Stimulated activated effector memory CD8-positive, alpha-beta T cell treated with anti-CD3 and anti-CD28 coated beads, Interleukin-12 subunit alpha, Interleukin-12 subunit beta, amount 100 ng/mL, for 72 hours (primary cell): ENCODE measurements at regions not wholly inside any gene's neighbourhood (a gene's known extent, or its start where the extent isn't known, plus 50 kb on each side); places are given as distances from the start of the nearest gene placed in this dataset.
"Not testable (repeated sequence)": the region's sequence is repeated elsewhere in the genome, so short reads cannot be mapped to it uniquely, and the experiment has no call there.

Experiments
- ATAC-seq: fragments of 150-1000 bp; cut with Tn5 transposase; 2 replicates; pipeline ENCODE4 v1.10.0; 2021
- DNase-seq, 2 donors: peaks; one replicate each; pipeline ENCODE4 v3.0.0; 2021 to 2022; ENCODE audit warnings: low spot score in 2 of 2
- H3K27ac Mint-ChIP-seq: one replicate; pipeline ENCODE4 v1.8.0; 2022; ENCODE audit warnings: mild to moderate bottlenecking, mixed read lengths
- H3K36me3 Mint-ChIP-seq: one replicate; pipeline ENCODE4 v1.8.0; 2022; ENCODE audit warnings: mild to moderate bottlenecking, mixed read lengths
- H3K4me1 Mint-ChIP-seq: one replicate; pipeline ENCODE4 v1.8.0; 2022; ENCODE audit warnings: mixed read lengths
- H3K4me3 Mint-ChIP-seq: one replicate; pipeline ENCODE4 v1.8.0; 2022; ENCODE audit warnings: mild to moderate bottlenecking, mixed read lengths
- H3K9me3 Mint-ChIP-seq: one replicate; pipeline ENCODE4 v1.8.0; 2022; ENCODE audit warnings: mixed read lengths

DNA sequence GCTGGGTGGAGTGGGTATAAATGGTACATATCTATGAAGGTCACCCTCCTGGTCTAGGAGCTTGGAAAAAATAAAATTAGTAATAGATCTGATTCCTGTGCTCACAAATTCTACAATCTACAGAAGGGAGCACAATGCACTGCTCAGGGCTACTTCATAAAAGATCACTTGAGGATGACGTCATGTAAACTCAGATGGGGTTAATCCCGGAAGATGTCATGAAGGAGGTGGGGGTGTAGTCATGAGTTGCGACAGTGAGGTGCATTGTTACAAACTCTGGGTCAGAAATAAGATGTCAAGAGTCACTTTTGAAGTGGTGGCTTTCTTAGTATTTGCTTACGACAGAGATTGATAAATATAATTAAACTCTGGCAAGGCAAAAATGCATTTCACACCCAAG lies 68.2 kb downstream of the LHX9 start:
- DNase-seq (no peak), ATAC-seq (no peak)
- Mint-ChIP-seq H3K36me3 (no peaks in the 10 kb centered on the region), H3K4me3 (no peak overlapping the region), H3K4me1 (no peaks in the 10 kb centered on the region), H3K27ac (no peak overlapping the region), H3K9me3 (no peaks in the 10 kb centered on the region)

DNA sequence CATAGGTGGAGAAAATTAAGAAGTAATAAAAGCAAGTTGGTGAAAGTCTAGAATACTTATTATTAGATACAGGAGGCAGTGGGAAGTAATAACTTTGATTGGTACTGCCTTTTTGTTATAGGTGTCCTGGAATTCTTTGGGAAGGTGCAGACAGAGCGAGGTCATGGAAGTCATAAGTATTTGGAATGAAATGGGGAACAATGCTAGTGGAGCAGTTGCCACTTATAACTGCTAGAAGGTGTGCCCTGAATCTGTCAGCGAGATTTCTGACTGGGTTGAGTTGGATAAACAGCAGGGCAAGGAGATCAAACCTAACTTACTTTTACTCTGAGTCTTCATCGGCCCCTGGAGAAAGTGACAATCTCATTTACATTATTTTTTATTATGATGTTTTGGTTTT lies 69.6 kb downstream of the LHX9 start:
- H3K4me1 Mint-ChIP-seq: no peaks in the 10 kb centered on the region
- H3K9me3 Mint-ChIP-seq: no peaks in the 10 kb centered on the region
- ATAC-seq (no peak), DNase-seq (no peak)
- no peak overlapping the region for H3K4me3 Mint-ChIP-seq
- H3K36me3 Mint-ChIP-seq: no peaks in the 10 kb centered on the region
- no peak overlapping the region for H3K27ac Mint-ChIP-seq

DNA sequence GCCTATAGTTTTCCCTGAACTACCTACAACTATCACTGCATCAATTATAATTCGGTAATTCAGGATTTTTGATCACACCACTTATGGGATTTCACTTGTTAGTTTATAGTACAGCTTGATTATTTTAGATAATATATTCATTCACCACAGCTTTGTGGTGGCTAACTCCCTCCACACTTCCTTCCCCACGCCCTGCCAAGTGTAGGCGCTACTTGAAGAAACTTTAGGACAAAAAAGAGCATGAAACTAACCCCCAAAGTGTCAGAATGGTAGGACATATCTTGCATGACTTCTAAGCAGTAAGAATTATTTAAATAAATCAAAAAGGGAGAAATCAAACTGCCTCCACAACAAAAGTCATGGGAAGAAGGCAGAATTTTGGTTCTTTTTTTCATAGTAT lies 70.1 kb downstream of the LHX9 start:
- no peaks in the 10 kb centered on the region for H3K9me3 Mint-ChIP-seq
- H3K4me3 Mint-ChIP-seq: no peak overlapping the region
- H3K27ac Mint-ChIP-seq: no peak overlapping the region
- ATAC-seq (no peak), DNase-seq (no peak)
- H3K4me1 Mint-ChIP-seq: no peaks in the 10 kb centered on the region
- H3K36me3 Mint-ChIP-seq: no peaks in the 10 kb centered on the region

DNA sequence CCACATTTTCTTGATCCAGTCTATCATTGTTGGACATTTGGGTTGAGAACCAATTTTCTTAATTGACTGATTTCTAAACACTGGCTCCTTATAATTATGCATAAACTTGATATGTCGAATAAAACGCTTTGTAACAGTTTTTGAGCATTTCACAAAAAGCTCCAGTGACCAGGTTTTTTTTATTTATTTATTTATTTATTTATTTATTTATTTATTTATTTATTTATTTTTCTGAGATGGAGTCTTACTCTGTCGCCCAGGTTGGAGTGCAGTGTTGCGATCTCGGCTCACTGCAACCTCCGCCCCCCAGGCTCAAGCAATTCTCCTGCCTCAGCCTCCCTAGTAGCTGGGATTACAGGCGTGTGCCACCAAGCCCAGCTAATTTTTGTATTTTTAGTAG lies 71.4 kb downstream of the LHX9 start:
- H3K9me3 Mint-ChIP-seq, DNase-seq, H3K4me3 Mint-ChIP-seq, H3K36me3 Mint-ChIP-seq, H3K27ac Mint-ChIP-seq, H3K4me1 Mint-ChIP-seq, ATAC-seq: not testable (repeated sequence)

DNA sequence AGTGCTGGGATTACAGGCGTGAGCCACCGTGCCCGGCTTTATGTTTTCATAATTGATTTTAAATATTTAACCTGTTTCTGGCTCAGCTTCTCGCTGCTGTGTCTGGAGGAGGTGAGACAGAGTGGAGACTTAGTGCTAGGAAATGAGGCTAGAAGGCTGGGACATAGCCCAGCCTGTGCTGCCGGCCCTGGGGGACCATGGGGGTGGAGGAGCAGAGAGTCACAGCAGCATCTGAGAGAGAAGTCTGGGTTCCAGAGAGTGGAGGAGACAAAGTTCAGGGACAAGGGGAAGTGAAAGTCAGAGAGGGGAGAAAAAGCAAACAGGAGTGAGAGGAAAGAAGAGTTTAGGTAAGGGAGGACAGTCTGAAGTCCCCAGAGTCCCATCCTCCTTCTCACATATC lies 71.9 kb downstream of the LHX9 start:
- Mint-ChIP-seq H3K9me3 (no peaks in the 10 kb centered on the region), H3K36me3 (no peaks in the 10 kb centered on the region), H3K27ac (no peak overlapping the region), H3K4me3 (no peak overlapping the region), H3K4me1 (no peaks in the 10 kb centered on the region)
- DNase-seq: no peak
- no peak for ATAC-seq

DNA sequence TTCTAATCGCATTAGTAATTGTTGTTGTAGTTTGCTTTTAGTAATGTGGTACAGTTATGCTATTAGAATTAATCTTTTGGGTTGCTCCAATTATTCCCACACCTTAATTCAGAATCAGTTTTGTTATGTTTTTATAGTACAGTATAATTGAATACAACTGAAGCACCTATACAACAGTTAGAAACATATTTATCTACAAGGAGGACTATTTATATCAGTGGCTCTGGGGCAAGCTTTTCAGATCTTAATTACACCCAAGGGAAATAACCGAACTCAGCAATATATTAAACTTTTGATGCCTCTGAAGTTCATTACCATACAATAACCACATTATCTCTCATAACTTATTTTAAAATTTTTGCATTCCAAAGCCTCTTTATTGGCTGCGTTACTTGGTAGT lies 74.4 kb downstream of the LHX9 start:
- DNase-seq (no peak), ATAC-seq (no peak)
- H3K4me3 Mint-ChIP-seq: no peak overlapping the region
- no peaks in the 10 kb centered on the region for H3K9me3 Mint-ChIP-seq
- H3K27ac Mint-ChIP-seq: no peak overlapping the region
- no peaks in the 10 kb centered on the region for H3K36me3 Mint-ChIP-seq
- no peaks in the 10 kb centered on the region for H3K4me1 Mint-ChIP-seq

DNA sequence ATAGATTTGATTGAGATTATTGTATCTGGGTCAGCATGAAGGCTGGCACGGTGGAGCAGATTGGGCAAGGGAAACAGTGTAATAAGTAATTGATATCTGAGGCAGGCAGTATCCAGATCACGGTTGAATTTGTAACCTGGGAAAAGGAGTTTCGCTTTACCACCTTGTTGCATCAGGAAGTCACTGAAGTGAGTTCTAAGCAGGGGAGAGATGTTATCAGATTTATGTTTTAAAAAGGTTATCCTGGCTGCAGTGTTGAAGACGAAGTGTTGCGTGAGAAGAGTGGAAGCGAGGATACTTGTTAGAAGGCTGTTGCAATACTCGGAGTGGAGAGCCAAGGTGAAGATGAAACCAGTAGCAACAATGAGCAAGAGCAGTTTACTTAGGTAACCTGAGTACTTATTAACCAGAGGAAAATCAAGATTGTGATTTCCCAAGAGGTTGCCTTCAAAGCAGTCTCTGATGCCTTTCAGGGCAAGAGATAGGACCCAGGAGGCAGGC lies 77.8 kb downstream of the LHX9 start:
- no peaks in the 10 kb centered on the region for H3K36me3 Mint-ChIP-seq
- H3K27ac Mint-ChIP-seq: no peak overlapping the region
- no peaks in the 10 kb centered on the region for H3K4me1 Mint-ChIP-seq
- no peak overlapping the region for H3K4me3 Mint-ChIP-seq
- DNase-seq (no peak), ATAC-seq (no peak)
- H3K9me3 Mint-ChIP-seq: no peaks in the 10 kb centered on the region

DNA sequence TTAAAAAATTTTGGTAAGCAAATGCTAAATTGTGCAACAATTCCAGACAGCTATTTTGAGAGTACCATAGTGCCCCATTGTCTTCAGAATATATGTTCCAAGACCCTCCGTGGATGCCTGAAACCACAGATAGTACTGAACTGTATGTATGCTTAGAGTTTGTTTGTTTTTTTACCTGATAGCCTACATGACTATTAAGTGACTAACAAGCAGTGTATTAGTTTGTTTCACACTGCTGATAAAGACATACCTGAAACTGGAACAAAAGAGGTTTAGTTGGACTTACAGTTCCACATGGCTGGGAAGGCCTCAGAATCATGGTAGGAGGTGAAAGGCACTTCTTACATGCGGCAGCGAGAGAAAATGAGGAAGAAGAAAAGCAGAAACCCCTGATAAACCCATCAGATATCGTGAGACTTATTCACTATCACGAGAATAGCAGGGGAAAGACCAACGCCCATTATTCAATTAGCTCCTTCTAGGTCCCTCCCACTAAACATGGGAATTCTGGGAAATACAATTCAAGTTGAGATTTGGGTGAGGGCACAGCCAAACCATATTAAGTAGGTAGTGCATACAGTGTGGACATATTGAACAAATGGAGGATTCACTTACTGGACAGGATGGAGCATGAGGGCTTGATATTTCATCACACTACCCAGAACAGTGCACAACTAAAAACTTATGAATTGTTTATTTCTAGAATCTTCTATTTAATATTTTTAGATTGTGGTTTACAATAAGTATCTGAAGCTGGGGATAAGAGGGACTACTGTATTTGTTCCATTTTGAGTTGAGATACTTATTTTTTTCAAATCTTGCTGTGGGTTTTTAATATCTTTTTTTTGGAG lies 78.5 kb downstream of the LHX9 start:
- Mint-ChIP-seq H3K27ac (no peak overlapping the region), H3K4me1 (no peaks in the 10 kb centered on the region), H3K36me3 (no peaks in the 10 kb centered on the region), H3K4me3 (no peak overlapping the region), H3K9me3 (no peaks in the 10 kb centered on the region)
- no peak for ATAC-seq
- DNase-seq: no peak

DNA sequence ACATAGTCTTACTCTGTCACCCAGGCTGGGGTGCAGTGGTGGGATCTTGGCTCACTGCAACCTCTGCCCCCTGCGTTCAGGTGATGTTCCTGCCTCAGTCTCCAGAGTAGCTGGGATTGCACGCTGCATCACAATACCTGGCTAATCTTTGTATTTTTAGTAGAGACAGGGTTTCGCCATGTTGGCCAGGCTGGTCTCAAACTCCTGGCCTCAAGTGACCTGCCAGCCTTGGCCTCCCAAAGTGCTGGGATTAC lies 79.0 kb downstream of the LHX9 start:
- H3K4me1 Mint-ChIP-seq, DNase-seq, H3K27ac Mint-ChIP-seq, H3K4me3 Mint-ChIP-seq, H3K36me3 Mint-ChIP-seq, H3K9me3 Mint-ChIP-seq, ATAC-seq: not testable (repeated sequence)

DNA sequence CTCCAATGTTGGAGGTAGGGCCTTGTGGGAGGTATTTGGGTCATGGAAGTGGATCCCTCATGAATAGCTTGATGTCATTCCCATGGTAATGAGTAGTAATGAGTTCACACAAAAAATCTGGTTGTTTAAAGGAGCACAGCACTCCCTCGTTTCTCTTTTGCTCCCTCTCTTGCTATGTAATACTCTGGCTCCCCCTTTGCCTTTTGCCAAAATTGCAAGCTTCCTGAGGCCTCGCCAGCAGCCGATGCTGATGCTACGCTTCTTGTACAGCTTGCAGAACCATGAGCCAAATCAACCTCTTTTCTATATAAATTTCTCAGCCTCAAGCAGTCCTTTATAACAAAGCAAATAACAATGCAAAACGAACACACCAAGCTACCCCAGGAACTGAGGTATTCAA lies 80.9 kb downstream of the LHX9 start:
- Mint-ChIP-seq H3K4me1 (no peaks in the 10 kb centered on the region), H3K36me3 (no peaks in the 10 kb centered on the region), H3K4me3 (no peak overlapping the region), H3K9me3 (no peaks in the 10 kb centered on the region), H3K27ac (no peak overlapping the region)
- ATAC-seq: no peak
- no peak for DNase-seq

DNA sequence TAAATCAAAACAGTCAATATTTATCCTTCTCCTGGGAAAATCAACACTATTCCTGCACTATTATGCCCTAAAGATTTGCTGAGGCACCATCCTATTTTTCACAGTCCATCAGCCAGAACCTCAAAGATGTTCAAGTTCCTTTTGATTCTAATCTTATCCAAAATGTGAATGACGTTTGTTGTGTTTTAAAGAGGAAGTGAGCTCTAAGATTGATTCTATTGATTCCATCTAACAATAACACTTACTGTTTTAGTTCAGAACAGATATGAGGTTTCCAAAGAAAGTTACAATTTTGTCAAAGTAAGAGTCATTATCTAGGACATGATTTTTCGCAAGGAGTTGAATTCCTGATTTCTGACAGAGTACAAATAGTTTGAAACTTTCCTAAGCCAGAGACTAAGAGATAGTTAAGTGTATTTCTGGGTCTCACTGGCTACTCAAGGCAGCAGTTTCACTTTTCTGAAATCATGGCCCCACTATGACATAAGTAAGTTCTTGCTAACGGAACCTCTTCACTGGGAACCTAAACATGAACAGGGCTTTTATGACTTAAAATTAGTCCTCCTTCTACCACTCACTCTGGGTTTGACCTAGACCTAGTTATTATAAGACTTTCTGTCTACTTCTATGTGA lies 84.7 kb downstream of the LHX9 start:
- ATAC-seq: no peak
- Mint-ChIP-seq H3K4me3 (no peak overlapping the region), H3K27ac (no peak overlapping the region)

DNA sequence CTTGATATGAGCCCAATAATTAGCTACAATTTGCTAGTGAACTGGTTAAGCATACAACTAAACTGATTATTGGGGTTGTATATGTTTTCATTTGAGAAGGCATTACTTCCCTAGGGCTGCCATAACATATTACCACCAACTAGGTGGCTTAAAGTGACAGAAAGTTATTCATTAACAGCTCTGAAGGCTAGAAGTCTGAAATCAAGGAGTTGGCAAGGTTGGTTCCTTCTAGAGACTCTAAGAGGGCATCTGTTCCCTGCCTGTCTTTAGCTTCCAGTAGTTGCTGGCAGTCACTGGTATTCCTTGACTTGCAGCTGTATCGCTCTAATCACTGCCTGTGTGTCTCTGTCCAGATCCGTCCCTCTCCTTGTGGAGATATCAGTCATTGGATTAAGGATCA lies 86.3 kb downstream of the LHX9 start:
- no peaks in the 10 kb centered on the region for H3K4me1 Mint-ChIP-seq
- no peak for ATAC-seq

More for the DNA sequence above, 84.7 kb downstream of the LHX9 start:
- H3K36me3 Mint-ChIP-seq: no peaks in the 10 kb centered on the region
- H3K4me1 Mint-ChIP-seq: no peaks in the 10 kb centered on the region
- no peak for DNase-seq
- no peaks in the 10 kb centered on the region for H3K9me3 Mint-ChIP-seq

DNA sequence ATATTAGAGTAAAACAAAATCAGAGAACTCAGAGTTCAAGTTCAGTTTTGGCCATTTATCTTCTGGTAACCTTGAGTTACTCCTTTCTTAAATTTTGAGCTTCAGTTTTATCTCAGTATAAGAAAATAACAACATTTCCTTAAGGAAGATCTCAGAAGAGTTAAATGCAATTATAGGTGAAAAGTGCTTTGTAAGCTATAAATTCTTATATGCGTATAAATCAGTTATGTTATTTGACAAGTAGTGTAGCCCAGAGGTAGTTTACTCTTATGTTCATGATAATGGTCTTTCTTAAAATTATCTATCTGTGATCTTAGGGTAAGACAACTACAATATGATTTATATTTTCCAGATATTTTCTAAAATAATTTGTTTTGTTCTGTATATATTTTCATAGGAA lies 89.8 kb downstream of the LHX9 start:
- H3K4me1 Mint-ChIP-seq: no peaks in the 10 kb centered on the region
- no peak overlapping the region for H3K27ac Mint-ChIP-seq
- H3K4me3 Mint-ChIP-seq: no peak overlapping the region
- H3K9me3 Mint-ChIP-seq: peaks cover 9% of the 10 kb centered on the region
- no peaks in the 10 kb centered on the region for H3K36me3 Mint-ChIP-seq
- ATAC-seq (no peak), DNase-seq (no peak)

More for the DNA sequence above, 86.3 kb downstream of the LHX9 start:
- no peak overlapping the region for H3K27ac Mint-ChIP-seq
- no peaks in the 10 kb centered on the region for H3K36me3 Mint-ChIP-seq
- DNase-seq: no peak
- peaks cover under 1% of the 10 kb centered on the region for H3K9me3 Mint-ChIP-seq
- H3K4me3 Mint-ChIP-seq: no peak overlapping the region

DNA sequence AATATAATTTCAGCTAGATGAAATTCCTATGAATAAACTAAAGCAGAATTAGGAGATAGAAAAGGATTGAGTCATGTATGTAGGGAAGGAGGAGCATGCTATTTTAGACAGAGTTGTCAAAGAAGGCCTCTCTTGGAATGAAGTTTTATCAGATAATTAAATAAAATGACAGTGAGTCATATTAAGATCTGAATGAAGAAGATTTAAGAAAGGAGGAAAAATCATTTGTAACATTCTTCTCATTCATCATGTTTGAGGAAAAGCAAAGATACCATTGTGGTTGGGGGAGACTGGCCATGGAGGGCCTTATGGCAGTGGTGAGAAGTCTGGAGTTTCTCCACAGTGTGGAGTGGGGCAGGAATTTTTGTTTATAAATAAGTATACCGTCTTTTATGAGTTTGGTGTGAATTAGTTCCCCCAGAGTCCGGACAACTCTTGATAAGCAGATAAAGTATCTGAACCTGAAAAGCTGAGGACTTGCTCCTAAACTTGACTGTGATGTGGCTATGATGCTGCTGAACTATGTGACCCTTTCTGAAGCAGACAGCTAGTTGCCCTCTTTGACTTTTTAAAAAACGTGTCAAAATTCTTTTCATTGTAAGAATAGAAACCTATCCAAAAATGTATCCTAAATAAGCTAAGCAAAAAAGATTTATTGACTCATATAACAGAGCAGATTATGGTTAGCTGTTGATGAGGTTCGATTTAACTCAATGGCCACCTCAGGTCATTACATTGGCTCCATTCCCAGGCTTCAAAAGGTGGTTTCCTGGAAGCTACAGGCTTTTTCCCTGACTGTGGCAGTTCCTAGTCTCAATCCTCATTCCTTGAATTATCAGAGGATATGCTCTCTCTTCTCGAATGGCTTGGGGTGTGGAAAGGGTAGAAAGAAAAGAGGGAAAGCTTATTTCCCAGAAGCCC lies 90.8 kb downstream of the LHX9 start:
- no peak for ATAC-seq
- no peak overlapping the region for H3K4me3 Mint-ChIP-seq
- H3K27ac Mint-ChIP-seq: no peak overlapping the region
- peaks cover 9% of the 10 kb centered on the region for H3K9me3 Mint-ChIP-seq
- H3K36me3 Mint-ChIP-seq: no peaks in the 10 kb centered on the region
- no peak for DNase-seq
- no peaks in the 10 kb centered on the region for H3K4me1 Mint-ChIP-seq

DNA sequence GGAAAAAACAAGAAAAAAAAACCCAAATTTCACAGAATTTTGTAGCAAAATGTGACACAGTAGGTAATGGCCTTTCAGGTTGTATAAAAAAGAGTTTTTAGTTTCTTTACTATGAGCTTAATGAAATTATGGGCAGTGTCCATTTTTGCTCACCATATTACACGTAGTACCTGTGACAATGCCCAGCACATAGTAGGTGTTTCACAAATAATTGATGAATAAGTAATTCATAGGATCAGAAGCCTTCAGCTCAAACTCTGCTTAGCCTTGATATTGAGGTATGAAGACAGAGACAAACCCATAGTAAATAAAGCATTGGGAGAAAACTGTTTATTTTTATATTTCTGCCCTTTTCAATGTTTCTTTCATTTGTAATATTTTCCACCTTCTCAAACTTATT lies 97.2 kb downstream of the LHX9 start:
- Mint-ChIP-seq H3K9me3 (peaks cover 3% of the 10 kb centered on the region), H3K27ac (no peak overlapping the region), H3K4me1 (no peaks in the 10 kb centered on the region), H3K36me3 (no peaks in the 10 kb centered on the region), H3K4me3 (no peak overlapping the region)
- DNase-seq (no peak), ATAC-seq (no peak)
